ENCODE measurements at regions not wholly inside any gene's neighbourhood (a gene's known extent, or its start where the extent isn't known, plus 50 kb on each side); places are given as distances from the start of the nearest gene placed in this dataset.
"Not testable (repeated sequence)": the region's sequence is repeated elsewhere in the genome, so short reads cannot be mapped to it uniquely, and the experiment has no call there.

- H3K27me3 Mint-ChIP-seq (ENCODE audit: low read depth, poor library complexity): peaks cover 27% of the 10 kb centered on the region
These were observed 58.8 kb downstream of the UQCRFS1 start for GRCh38 chr19:29154163-29154562.

GRCh38 chr19:29145756-29146155 lies 67.2 kb downstream of the UQCRFS1 start:
- H3K27ac Mint-ChIP-seq: peak overlapping the region; percentile 91
- peaks cover 38% of the 10 kb centered on the region for H3K4me1 Mint-ChIP-seq
- H3K36me3 Mint-ChIP-seq (ENCODE audit: low read depth): no peaks in the 10 kb centered on the region
- H3K27me3 Mint-ChIP-seq (ENCODE audit: low read depth, poor library complexity): peaks cover 14% of the 10 kb centered on the region
- no peak for TF ChIP-seq CTCF (IDR thresholded peaks at IDR 0.05)
- peaks cover 20% of the 10 kb centered on the region for H3K9me3 Mint-ChIP-seq
- H3K4me3 Mint-ChIP-seq: no peak overlapping the region
- peak; percentile 61 for DNase-seq

More at GRCh38 chr19:29154163-29154562, 58.8 kb downstream of the UQCRFS1 start:
- H3K4me3 Mint-ChIP-seq: no peak overlapping the region
- no peak for DNase-seq
- H3K27ac Mint-ChIP-seq: no peak overlapping the region
- no peaks in the 10 kb centered on the region for H3K36me3 Mint-ChIP-seq (ENCODE audit: low read depth)
- H3K4me1 Mint-ChIP-seq: no peaks in the 10 kb centered on the region
- H3K9me3 Mint-ChIP-seq: peaks cover 34% of the 10 kb centered on the region
- TF ChIP-seq CTCF (IDR thresholded peaks at IDR 0.05): no peak

GRCh38 chr19:29143183-29143582 lies 69.8 kb downstream of the UQCRFS1 start:
- Mint-ChIP-seq H3K9me3 (peaks cover 44% of the 10 kb centered on the region), H3K27me3 (ENCODE audit: low read depth, poor library complexity) (peaks cover 11% of the 10 kb centered on the region), H3K36me3 (ENCODE audit: low read depth) (peaks cover 5% of the 10 kb centered on the region), H3K4me1 (peaks cover 38% of the 10 kb centered on the region), H3K27ac (no peak overlapping the region), H3K4me3 (no peak overlapping the region)
- no peak for TF ChIP-seq CTCF (IDR thresholded peaks at IDR 0.05)
- DNase-seq: no peak

- H3K4me3 Mint-ChIP-seq: no peak overlapping the region
- H3K4me1 Mint-ChIP-seq: peaks cover 13% of the 10 kb centered on the region
- H3K27ac Mint-ChIP-seq: no peak overlapping the region
- DNase-seq: no peak
- TF ChIP-seq CTCF (IDR thresholded peaks at IDR 0.05): no peak
- H3K27me3 Mint-ChIP-seq (ENCODE audit: low read depth, poor library complexity): peaks cover 15% of the 10 kb centered on the region
- peaks cover 84% of the 10 kb centered on the region for H3K9me3 Mint-ChIP-seq
- H3K36me3 Mint-ChIP-seq (ENCODE audit: low read depth): peaks cover 5% of the 10 kb centered on the region
These were observed 73.7 kb downstream of the UQCRFS1 start for GRCh38 chr19:29139227-29139626.

- not testable (repeated sequence) for H3K4me1 Mint-ChIP-seq; DNase-seq; H3K27ac Mint-ChIP-seq; H3K36me3 Mint-ChIP-seq (ENCODE audit: low read depth); H3K4me3 Mint-ChIP-seq
- Mint-ChIP-seq H3K27me3 (ENCODE audit: low read depth, poor library complexity) (peaks cover 13% of the 10 kb centered on the region), H3K9me3 (peaks cover 89% of the 10 kb centered on the region)
These were observed 74.7 kb downstream of the UQCRFS1 start for GRCh38 chr19:29138206-29138605.

GRCh38 chr19:29131456-29131855 lies 81.5 kb downstream of the UQCRFS1 start:
- Mint-ChIP-seq H3K27ac (no peak overlapping the region), H3K27me3 (ENCODE audit: low read depth, poor library complexity) (peaks cover 18% of the 10 kb centered on the region), H3K4me1 (no peaks in the 10 kb centered on the region), H3K9me3 (peaks cover 44% of the 10 kb centered on the region), H3K4me3 (no peak overlapping the region), H3K36me3 (ENCODE audit: low read depth) (no peaks in the 10 kb centered on the region)
- no peak for DNase-seq
- TF ChIP-seq CTCF (IDR thresholded peaks at IDR 0.05): no peak
